Neuronal stem cell (in vitro differentiated cells): ENCODE measurements at regions not wholly inside any gene's neighbourhood (a gene's known extent, or its start where the extent isn't known, plus 50 kb on each side); places are given as distances from the start of the nearest gene placed in this dataset.
"Not testable (repeated sequence)": the region's sequence is repeated elsewhere in the genome, so short reads cannot be mapped to it uniquely, and the experiment has no call there.

Experiments
- DNase-seq: peaks from one replicate; pipeline ENCODE4 v3.0.0-alpha.2; 2013; ENCODE audit warnings: low spot score
- H2AFZ ChIP-seq: one replicate; pipeline ENCODE4 v1.6.1; 2013; ENCODE audit warnings: mild to moderate bottlenecking, low read length, inconsistent platforms
- H2AK5ac ChIP-seq: 2 replicates; pipeline ENCODE4 v1.6.1; 2013; ENCODE audit warnings: low read depth, mild to moderate bottlenecking, inconsistent platforms, low read length, moderate library complexity, mixed read lengths
- H2BK120ac ChIP-seq: 2 replicates; pipeline ENCODE4 v1.6.1; 2013; ENCODE audit warnings: low read depth, mild to moderate bottlenecking, inconsistent platforms, low read length, moderate library complexity, mixed read lengths
- H2BK12ac ChIP-seq: one replicate; pipeline ENCODE4 v1.6.1; 2013; ENCODE audit warnings: low read length, inconsistent platforms
- H2BK15ac ChIP-seq: 2 replicates; pipeline ENCODE4 v1.6.1; 2013; ENCODE audit warnings: mild to moderate bottlenecking, low read length, inconsistent platforms, mixed read lengths
- H2BK5ac ChIP-seq: one replicate; pipeline ENCODE4 v1.6.1; 2013; ENCODE audit warnings: inconsistent platforms, mild to moderate bottlenecking, low read length, moderate library complexity
- H3K14ac ChIP-seq: one replicate; pipeline ENCODE4 v1.6.1; 2013; ENCODE audit warnings: low read length, inconsistent platforms
- H3K18ac ChIP-seq: 2 replicates; pipeline ENCODE4 v1.6.1; 2013; ENCODE audit warnings: low read length, inconsistent platforms
- H3K23ac ChIP-seq: 2 replicates; pipeline ENCODE4 v1.6.1; 2013; ENCODE audit warnings: low read depth, mild to moderate bottlenecking, mixed read lengths, low read length, inconsistent platforms; ENCODE audit not compliant: poor library complexity
- H3K27ac ChIP-seq: replicated peaks from 3 replicates; pipeline ENCODE4 v1.5.1; 2013; ENCODE audit warnings: low read length, inconsistent platforms
- H3K27me3 ChIP-seq, 3 experiments: 2 replicates each; pipeline ENCODE4 v1.6.1; 2013; ENCODE audit warnings: low read length in 3 of 3, mild to moderate bottlenecking in 2 of 3, inconsistent platforms in 1 of 3, low read depth in 1 of 3, mixed read lengths in 1 of 3, moderate library complexity in 1 of 3; ENCODE audit not compliant: control insufficient read depth in 3 of 3, insufficient read depth in 3 of 3
- H3K36me3 ChIP-seq, 2 donors: replicated peaks in 1 of 2; 2 replicates each; pipeline ENCODE4 v1.6.1; 2013; ENCODE audit warnings: low read length in 2 of 2; ENCODE audit not compliant: control insufficient read depth in 2 of 2, insufficient read depth in 2 of 2
- H3K4ac ChIP-seq: 2 replicates; pipeline ENCODE4 v1.6.1; 2013; ENCODE audit warnings: inconsistent platforms, mild to moderate bottlenecking, low read length, moderate library complexity
- H3K4me1 ChIP-seq, 2 donors: 1 replicate in 1 of 2; 2 replicates in 1 of 2; pipeline ENCODE4 v1.6.1; 2013; ENCODE audit warnings: low read length in 2 of 2, low read depth in 1 of 2; ENCODE audit not compliant: control insufficient read depth in 2 of 2, insufficient read depth in 1 of 2
- H3K4me2 ChIP-seq: one replicate; pipeline ENCODE4 v1.6.1; 2013; ENCODE audit warnings: mild to moderate bottlenecking, low read length, inconsistent platforms; ENCODE audit not compliant: insufficient read depth, poor library complexity, severe bottlenecking
- H3K4me3 ChIP-seq, 2 donors: 2 replicates each; pipeline ENCODE4 v1.5.1; 2013; ENCODE audit warnings: low read length in 2 of 2, mild to moderate bottlenecking in 2 of 2, inconsistent platforms in 1 of 2, moderate library complexity in 1 of 2
- H3K79me1 ChIP-seq: one replicate; pipeline ENCODE4 v1.6.1; 2013; ENCODE audit warnings: low read depth, mild to moderate bottlenecking, inconsistent platforms, low read length, moderate library complexity
- H3K9ac ChIP-seq: one replicate; pipeline ENCODE4 v1.6.1; 2013; ENCODE audit warnings: mild to moderate bottlenecking, low read depth, low read length, inconsistent platforms; ENCODE audit not compliant: poor library complexity
- H3K9me3 ChIP-seq, 2 donors: replicated peaks in 1 of 2; 2 replicates each; pipeline versions ENCODE3 to v1.6.1; 2013; ENCODE audit warnings: low read length in 2 of 2, mild to moderate bottlenecking in 2 of 2, inconsistent platforms in 1 of 2, low read depth in 1 of 2, mixed read lengths in 1 of 2, moderate library complexity in 1 of 2; ENCODE audit not compliant: control insufficient read depth in 2 of 2, insufficient read depth in 1 of 2
- H4K8ac ChIP-seq: one replicate; pipeline ENCODE4 v1.6.1; 2013; ENCODE audit warnings: low read depth, mild to moderate bottlenecking, inconsistent platforms, low read length, moderate library complexity
- H4K91ac ChIP-seq: one replicate; pipeline ENCODE4 v1.6.1; 2013; ENCODE audit warnings: low read length, low read depth, mild to moderate bottlenecking, inconsistent platforms; ENCODE audit not compliant: poor library complexity
- WGBS, 2 donors: extraction: QIAGEN DNeasy Blood & Tissue Kit; methylation state at CpG; one replicate each; pipeline ENCODE4 v1.1.7; 2013; ENCODE audit warnings: missing lambda C conversion rate in 2 of 2, mixed read lengths in 1 of 2; ENCODE audit not compliant: insufficient read length in 2 of 2, insufficient replicate concordance in 1 of 2; ENCODE audit errors: extremely low coverage in 2 of 2; 5-methylcytosine and 5-hydroxymethylcytosine counted together

DNA sequence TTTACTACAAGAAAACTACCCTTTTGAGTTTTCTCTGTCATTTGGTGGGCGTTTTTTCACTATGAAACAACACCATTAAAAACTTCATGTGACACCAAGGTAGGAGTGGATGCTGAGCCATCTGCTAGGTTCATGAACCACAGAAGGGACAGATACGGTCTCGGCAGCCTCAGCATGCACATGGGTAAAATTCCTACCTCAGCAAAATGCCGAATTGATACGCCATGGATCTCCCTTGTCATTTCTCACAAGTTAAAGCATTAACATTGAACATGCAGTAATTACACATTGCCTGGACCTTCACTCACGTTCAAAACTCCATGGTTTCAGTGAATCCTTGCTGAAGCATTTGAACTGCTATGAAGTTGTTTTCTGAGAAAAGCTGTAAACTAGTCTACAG, 121.5 kb upstream of the EGR2 start:
- Histone ChIP-seq H4K8ac (no peak overlapping the region), H3K9me3 (no peaks in the 10 kb centered on the region), H2BK120ac (no peak overlapping the region), H3K18ac (no peak overlapping the region), H3K27me3 (no peaks in the 10 kb centered on the region), H3K4me2 (no peak overlapping the region), H2AK5ac (no peak overlapping the region), H3K4ac (no peak overlapping the region), H2AFZ (no peak overlapping the region), H3K27ac (no peak overlapping the region), H2BK15ac (no peak overlapping the region), H3K23ac (no peak overlapping the region), H2BK12ac (no peak overlapping the region), H3K9ac (no peak overlapping the region), H3K4me1 (no peaks in the 10 kb centered on the region), H2BK5ac (no peak overlapping the region), H4K91ac (no peak overlapping the region), H3K14ac (no peak overlapping the region), H3K36me3 (peaks cover 0 to 1% of the 10 kb centered on the region in 2 donors), H3K4me3 (no peak overlapping the region), H3K79me1 (no peaks in the 10 kb centered on the region)
- no peak for DNase-seq
- WGBS, 2 donors = no CpG with 5 or more reads among the region's 6 CpGs

DNA sequence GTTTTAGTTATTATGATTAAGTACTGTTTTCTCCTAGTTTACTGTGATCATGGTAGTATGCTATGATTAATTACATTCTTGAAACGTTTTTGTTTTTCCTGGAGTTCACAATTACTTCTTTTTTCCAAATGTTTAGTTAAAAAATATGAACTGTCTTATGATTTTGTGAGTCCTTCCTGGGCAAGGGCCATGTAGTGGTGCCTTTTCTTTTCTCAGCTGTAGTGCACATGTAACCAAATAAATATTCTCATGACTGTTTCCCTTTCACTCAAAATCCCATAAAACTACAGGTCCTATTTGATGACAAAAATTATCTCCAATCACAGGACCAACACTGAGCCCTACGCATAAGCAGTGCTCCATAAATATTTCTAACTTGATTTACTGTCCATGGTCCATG, 118.9 kb upstream of the EGR2 start:
- no peak overlapping the region for H2BK120ac ChIP-seq
- no peak overlapping the region for H3K14ac ChIP-seq
- H3K79me1 ChIP-seq = no peaks in the 10 kb centered on the region
- H2BK5ac ChIP-seq = no peak overlapping the region
- H4K91ac ChIP-seq = no peak overlapping the region
- H2BK12ac ChIP-seq = no peak overlapping the region
- no CpG with 5 or more reads among the region's 2 CpGs for WGBS, 2 donors
- no peak overlapping the region for H3K27ac ChIP-seq
- H3K9ac ChIP-seq = no peak overlapping the region
- no peak for DNase-seq
- no peaks in the 10 kb centered on the region for H3K27me3 ChIP-seq
- no peak overlapping the region for H2BK15ac ChIP-seq
- H3K4ac ChIP-seq = no peak overlapping the region
- H3K4me3 ChIP-seq = no peak overlapping the region
- peaks cover 0 to 1% of the 10 kb centered on the region in 2 donors for H3K36me3 ChIP-seq
- no peak overlapping the region for H2AFZ ChIP-seq
- H3K4me2 ChIP-seq = no peak overlapping the region
- no peak overlapping the region for H4K8ac ChIP-seq
- H2AK5ac ChIP-seq = no peak overlapping the region
- H3K23ac ChIP-seq = no peak overlapping the region
- no peaks in the 10 kb centered on the region for H3K9me3 ChIP-seq
- no peak overlapping the region for H3K18ac ChIP-seq
- H3K4me1 ChIP-seq = no peaks in the 10 kb centered on the region

DNA sequence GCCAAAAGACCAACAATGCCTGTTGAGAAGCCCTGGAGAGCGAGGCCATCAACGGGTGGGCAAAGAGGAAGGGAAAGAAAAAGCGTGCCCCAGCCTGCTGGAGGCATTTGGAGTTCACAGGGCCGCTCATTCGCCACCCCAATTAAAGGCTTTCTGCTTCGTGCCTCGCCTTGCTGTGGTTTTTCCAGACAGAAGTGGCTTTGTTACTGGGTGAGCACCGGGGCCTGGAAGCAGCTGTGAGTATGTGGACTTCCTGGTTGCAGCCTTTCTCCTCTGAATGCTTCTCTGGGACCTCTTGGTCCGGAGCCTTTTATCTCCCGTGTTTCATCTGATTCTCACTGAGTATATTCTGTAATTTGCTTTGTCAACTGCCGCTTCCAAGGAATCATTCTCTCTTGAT, 118.1 kb upstream of the EGR2 start:
- H2AFZ ChIP-seq = peak overlapping the region; percentile 42
- H2AK5ac ChIP-seq = no peak overlapping the region
- no peaks in the 10 kb centered on the region for H3K9me3 ChIP-seq
- DNase-seq = no peak
- no peak overlapping the region for H3K9ac ChIP-seq
- no peak overlapping the region for H3K23ac ChIP-seq
- peaks cover 0 to 1% of the 10 kb centered on the region in 2 donors for H3K36me3 ChIP-seq
- peak overlapping the region; percentile 2 for H3K4ac ChIP-seq
- no peak overlapping the region for H3K14ac ChIP-seq
- H2BK12ac ChIP-seq = no peak overlapping the region
- H3K79me1 ChIP-seq = no peaks in the 10 kb centered on the region
- no peak overlapping the region for H2BK15ac ChIP-seq
- H2BK5ac ChIP-seq = no peak overlapping the region
- H3K4me3 ChIP-seq = no peak overlapping the region
- WGBS, 2 donors = no CpG with 5 or more reads among the region's 11 CpGs
- H3K27me3 ChIP-seq = no peaks in the 10 kb centered on the region
- peak overlapping the region; percentile 83 for H3K18ac ChIP-seq
- H4K8ac ChIP-seq = no peak overlapping the region
- no peak overlapping the region for H3K27ac ChIP-seq
- H4K91ac ChIP-seq = no peak overlapping the region
- H3K4me1 ChIP-seq = no peaks in the 10 kb centered on the region
- no peak overlapping the region for H2BK120ac ChIP-seq
- H3K4me2 ChIP-seq = no peak overlapping the region

DNA sequence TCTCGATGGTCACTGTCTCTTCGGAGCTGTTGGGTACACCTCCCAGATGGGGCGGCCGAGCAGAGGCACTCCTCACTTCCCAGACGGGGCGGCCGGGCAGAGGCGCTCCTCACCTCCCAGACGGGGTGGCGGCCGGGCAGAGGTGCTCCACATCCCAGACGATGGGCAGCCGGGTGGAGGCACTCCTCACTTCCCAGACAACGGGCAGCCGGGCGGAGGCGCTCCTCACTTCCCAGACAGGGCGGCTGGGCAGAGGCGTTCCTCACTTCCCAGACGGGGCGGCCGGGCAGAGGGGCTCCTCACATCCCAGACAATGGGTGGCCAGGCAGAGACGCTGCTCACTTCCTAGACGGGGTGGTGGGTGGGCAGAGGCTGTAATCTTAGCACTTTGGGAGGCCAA, 112.6 kb upstream of the EGR2 start:
- no CpG with 5 or more reads among the region's 24 CpGs for WGBS, 2 donors
- H2BK15ac ChIP-seq, H2AFZ ChIP-seq, H3K18ac ChIP-seq, H3K9ac ChIP-seq, H4K8ac ChIP-seq, H3K14ac ChIP-seq, H3K4me1 ChIP-seq, H2AK5ac ChIP-seq, H3K4ac ChIP-seq, H3K79me1 ChIP-seq, H2BK12ac ChIP-seq, H3K36me3 ChIP-seq, H3K23ac ChIP-seq, H3K27ac ChIP-seq, H4K91ac ChIP-seq, H3K4me3 ChIP-seq, H3K4me2 ChIP-seq, H3K9me3 ChIP-seq, H2BK120ac ChIP-seq, H2BK5ac ChIP-seq, DNase-seq, H3K27me3 ChIP-seq: not testable (repeated sequence)
